ENCODE measurements at regions not wholly inside any gene's neighbourhood (a gene's known extent, or its start where the extent isn't known, plus 50 kb on each side); places are given as distances from the start of the nearest gene placed in this dataset.
A peak's percentile ranks its signal among the peaks of the same experiment; 100 is the strongest.

DNA sequence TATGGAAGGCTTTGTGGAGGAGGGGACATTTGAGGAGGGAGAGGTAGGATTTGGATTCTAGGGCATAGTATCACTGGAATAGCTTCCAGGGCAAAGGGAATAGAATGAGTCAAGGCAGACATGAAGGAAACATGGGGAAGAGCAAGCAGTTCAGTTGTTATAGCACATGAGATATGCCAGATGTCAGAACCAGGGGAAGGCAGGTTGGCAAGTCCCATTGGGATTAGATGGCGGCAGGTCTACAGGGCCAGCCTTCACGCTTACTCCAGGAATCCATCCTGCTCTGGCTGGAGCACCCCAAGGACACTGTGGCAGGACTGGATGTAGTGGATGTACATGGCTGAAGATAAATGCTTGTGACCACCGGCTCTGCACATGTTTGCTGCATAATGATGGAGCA lies 120.4 kb upstream of the ST8SIA2 start:
- Histone ChIP-seq H3K27me3 (ENCODE audit: insufficient read depth, low read length) (no peaks in the 10 kb centered on the region), H2AFZ (ENCODE audit: low read depth, low read length) (no peak overlapping the region), H3K4me1 (ENCODE audit: insufficient read depth, low read length) (no peaks in the 10 kb centered on the region), H3K9me3 (ENCODE audit: low read length) (no peaks in the 10 kb centered on the region), H3K4me3 (ENCODE audit: low read length) (no peak overlapping the region), H3K36me3 (ENCODE audit: insufficient read depth, low read length) (no peaks in the 10 kb centered on the region)

DNA sequence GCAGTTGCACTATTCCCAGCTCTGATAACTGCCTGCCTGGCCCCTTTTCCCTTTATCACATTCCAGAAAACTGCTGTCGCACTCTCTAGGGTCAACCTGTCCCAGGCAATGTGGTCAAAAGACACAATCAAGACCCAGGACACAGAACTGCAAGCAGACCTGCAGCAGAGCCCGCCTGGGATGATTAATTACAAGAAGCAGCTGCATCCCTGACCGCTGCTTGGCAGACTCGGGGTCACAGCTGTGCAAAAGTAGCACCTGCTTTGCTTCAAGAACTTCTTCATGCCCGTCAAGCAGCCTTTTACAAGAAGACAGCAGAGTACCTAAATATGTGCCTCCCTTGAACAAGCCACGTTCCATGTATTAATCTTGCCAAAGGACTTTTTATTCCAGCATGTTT lies 120.0 kb upstream of the ST8SIA2 start:
- H2AFZ ChIP-seq (ENCODE audit: low read depth, low read length), result no peak overlapping the region
- no peaks in the 10 kb centered on the region for H3K36me3 ChIP-seq (ENCODE audit: insufficient read depth, low read length)
- no peaks in the 10 kb centered on the region for H3K4me1 ChIP-seq (ENCODE audit: insufficient read depth, low read length)
- H3K4me3 ChIP-seq (ENCODE audit: low read length), result no peak overlapping the region
- no peaks in the 10 kb centered on the region for H3K9me3 ChIP-seq (ENCODE audit: low read length)
- H3K27me3 ChIP-seq (ENCODE audit: insufficient read depth, low read length), result no peaks in the 10 kb centered on the region

DNA sequence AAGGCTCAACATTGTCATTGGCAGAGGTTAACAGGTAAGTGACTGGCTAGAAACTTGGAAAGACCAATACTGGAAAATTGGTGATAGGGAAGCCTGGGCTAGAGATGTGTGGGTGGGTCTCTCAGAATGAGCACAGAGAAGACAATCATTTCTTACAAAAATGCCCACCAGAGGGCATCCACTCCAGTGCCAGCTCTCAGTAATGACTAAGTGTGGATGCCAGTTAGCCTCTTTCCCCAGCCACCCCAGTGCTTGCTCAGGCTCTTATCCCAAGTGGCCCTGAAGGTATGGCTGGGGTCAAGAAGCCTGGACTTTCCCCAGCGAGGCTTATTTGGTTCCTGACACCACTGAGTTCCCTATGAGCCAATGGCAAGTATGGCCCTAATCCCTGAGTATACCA lies 115.9 kb upstream of the ST8SIA2 start:
- Histone ChIP-seq H3K4me3 (ENCODE audit: low read length) (no peak overlapping the region), H3K27me3 (ENCODE audit: insufficient read depth, low read length) (no peaks in the 10 kb centered on the region), H2AFZ (ENCODE audit: low read depth, low read length) (no peak overlapping the region), H3K9me3 (ENCODE audit: low read length) (no peaks in the 10 kb centered on the region), H3K36me3 (ENCODE audit: insufficient read depth, low read length) (no peaks in the 10 kb centered on the region), H3K4me1 (ENCODE audit: insufficient read depth, low read length) (no peaks in the 10 kb centered on the region)

DNA sequence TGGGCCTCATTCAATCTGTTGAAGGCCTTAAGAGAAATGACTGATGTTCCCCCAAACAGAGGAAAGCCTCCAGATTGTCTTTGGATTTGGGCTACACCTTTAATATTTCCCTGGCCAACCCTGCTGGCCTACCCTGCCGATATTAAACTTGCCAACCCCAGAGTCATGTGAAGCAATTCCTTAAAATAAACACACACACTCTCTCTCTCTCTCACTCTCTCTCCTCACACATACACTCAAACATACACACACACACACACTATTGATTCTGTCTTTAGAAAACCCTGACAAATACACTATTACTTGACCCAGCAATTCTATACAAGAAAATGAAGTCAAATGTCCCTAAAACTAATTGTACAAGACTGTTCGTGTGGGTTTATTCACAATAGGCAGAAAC lies 109.9 kb upstream of the ST8SIA2 start:
- no peak overlapping the region for H2AFZ ChIP-seq (ENCODE audit: low read depth, low read length)
- H3K4me1 ChIP-seq (ENCODE audit: insufficient read depth, low read length), result no peaks in the 10 kb centered on the region
- H3K4me3 ChIP-seq (ENCODE audit: low read length), result no peak overlapping the region
- H3K27me3 ChIP-seq (ENCODE audit: insufficient read depth, low read length), result no peaks in the 10 kb centered on the region
- H3K36me3 ChIP-seq (ENCODE audit: insufficient read depth, low read length), result no peaks in the 10 kb centered on the region
- no peaks in the 10 kb centered on the region for H3K9me3 ChIP-seq (ENCODE audit: low read length)

DNA sequence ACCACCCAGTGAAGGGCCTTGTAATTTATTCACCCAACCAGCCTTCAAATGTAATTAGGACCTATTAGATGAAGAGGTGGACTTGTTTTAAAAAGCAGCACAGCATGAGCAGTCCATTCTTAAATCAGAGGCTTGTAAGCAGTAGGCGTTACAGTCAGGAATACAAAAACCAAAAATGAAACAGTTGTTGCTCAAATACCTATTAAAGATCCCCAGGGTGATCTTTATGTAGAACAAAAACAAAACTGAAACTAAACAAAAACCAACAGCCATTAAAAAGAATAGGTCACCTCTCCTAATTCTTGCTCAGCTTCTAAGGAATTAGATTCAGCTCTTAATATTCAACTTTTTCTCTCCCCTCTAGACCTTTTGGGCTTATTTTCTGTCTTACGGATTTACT lies 104.9 kb upstream of the ST8SIA2 start:
- Histone ChIP-seq H3K9me3 (ENCODE audit: low read length) (no peaks in the 10 kb centered on the region), H3K4me1 (ENCODE audit: insufficient read depth, low read length) (no peaks in the 10 kb centered on the region), H3K27me3 (ENCODE audit: insufficient read depth, low read length) (no peaks in the 10 kb centered on the region), H3K36me3 (ENCODE audit: insufficient read depth, low read length) (no peaks in the 10 kb centered on the region), H3K4me3 (ENCODE audit: low read length) (no peak overlapping the region), H2AFZ (ENCODE audit: low read depth, low read length) (no peak overlapping the region)

DNA sequence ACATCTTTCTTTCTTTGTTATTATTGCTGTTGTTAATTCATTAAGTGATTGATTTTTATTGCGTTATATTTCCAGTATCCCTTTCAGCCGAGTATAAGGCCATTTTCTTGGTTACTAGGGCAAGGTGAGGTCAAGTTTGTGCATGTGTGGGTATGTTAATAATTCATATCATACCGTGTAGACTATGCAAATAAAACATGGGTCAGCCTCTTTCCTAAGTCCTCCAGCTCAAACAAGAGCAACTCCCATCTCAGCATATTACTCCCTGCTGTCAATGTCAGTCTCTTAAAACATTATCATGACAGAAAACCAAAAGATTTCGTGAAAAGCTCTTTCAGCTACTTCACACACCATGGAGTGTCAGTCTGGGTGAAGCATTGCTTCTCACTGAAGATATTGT lies 103.9 kb upstream of the ST8SIA2 start:
- H2AFZ ChIP-seq (ENCODE audit: low read depth, low read length), result no peak overlapping the region
- H3K27me3 ChIP-seq (ENCODE audit: insufficient read depth, low read length), result no peaks in the 10 kb centered on the region
- no peaks in the 10 kb centered on the region for H3K4me1 ChIP-seq (ENCODE audit: insufficient read depth, low read length)
- no peaks in the 10 kb centered on the region for H3K36me3 ChIP-seq (ENCODE audit: insufficient read depth, low read length)
- H3K9me3 ChIP-seq (ENCODE audit: low read length), result no peaks in the 10 kb centered on the region
- no peak overlapping the region for H3K4me3 ChIP-seq (ENCODE audit: low read length)

DNA sequence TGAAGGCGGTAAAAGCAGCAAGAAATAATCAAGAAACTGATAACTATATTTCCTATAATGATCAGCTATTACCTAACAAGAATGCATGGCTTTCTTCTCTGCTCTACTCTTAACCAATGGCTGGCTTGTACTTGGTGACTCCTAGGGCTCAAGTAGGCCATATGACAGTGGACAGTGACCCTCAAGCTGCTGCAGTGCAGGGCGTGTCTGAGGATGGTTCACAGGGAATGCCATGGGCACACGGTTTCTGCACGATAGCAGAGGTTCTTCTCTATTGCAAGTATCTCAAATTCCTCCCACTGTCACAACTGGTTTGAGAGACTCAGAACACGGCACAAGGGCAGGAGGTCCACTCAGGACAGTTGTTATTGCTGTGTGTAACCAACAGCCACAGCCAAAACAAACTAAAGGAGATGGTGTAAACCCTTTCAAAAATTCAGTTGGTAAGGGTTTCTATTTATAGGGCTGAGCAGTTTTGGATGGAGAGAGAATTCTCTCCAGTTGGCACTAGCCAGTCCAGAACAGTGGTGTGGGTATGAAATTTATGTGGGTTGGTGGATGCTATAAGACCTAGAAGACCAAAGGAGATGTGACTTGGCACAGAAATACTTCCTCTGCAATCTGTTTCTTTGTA lies 103.2 kb upstream of the ST8SIA2 start:
- Histone ChIP-seq H2AFZ (ENCODE audit: low read depth, low read length) (no peak overlapping the region), H3K9me3 (ENCODE audit: low read length) (no peaks in the 10 kb centered on the region), H3K27me3 (ENCODE audit: insufficient read depth, low read length) (no peaks in the 10 kb centered on the region), H3K36me3 (ENCODE audit: insufficient read depth, low read length) (no peaks in the 10 kb centered on the region), H3K4me3 (ENCODE audit: low read length) (no peak overlapping the region), H3K4me1 (ENCODE audit: insufficient read depth, low read length) (no peaks in the 10 kb centered on the region)

DNA sequence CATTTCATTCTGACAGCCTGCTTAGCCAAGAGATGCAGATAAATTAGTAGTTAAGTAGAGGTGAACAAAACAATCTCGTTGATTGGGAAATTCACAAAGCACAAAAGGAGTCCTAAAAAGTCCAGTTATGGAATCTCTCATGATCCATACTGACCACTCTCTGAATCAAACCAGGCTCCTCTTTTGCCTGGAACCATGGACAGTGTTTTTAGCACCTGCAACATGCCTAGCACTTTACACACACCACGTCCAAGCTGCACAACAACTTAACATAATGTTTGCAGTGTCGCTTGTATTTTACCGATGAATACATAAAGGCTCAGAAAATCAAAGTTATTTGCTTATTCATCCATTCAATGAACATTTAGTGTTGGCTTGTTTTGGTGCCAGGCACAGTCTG lies 101.8 kb upstream of the ST8SIA2 start:
- H3K9me3 ChIP-seq (ENCODE audit: low read length), result no peaks in the 10 kb centered on the region
- no peaks in the 10 kb centered on the region for H3K27me3 ChIP-seq (ENCODE audit: insufficient read depth, low read length)
- H2AFZ ChIP-seq (ENCODE audit: low read depth, low read length), result no peak overlapping the region
- H3K4me3 ChIP-seq (ENCODE audit: low read length), result no peak overlapping the region
- no peaks in the 10 kb centered on the region for H3K36me3 ChIP-seq (ENCODE audit: insufficient read depth, low read length)
- no peaks in the 10 kb centered on the region for H3K4me1 ChIP-seq (ENCODE audit: insufficient read depth, low read length)

DNA sequence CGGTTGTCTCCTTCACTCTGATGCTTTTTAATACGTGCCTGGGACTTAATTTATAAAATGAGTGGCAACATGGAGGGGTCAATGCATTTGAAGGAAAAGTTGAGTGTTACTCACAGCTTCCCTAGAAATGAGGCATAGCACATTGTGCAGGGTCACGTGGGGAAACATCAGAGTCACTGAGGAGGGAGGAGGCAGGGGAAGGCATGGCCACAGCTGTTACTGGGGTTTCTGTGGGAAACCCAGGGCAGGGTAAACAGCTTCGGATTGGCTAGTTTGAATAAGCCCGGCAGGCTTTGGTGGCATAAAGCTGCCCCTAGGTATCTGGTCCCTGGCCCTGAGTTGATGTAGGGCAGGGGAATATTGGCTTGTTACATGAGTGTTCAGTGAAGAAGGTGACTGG lies 98.9 kb upstream of the ST8SIA2 start:
- no peaks in the 10 kb centered on the region for H3K4me1 ChIP-seq (ENCODE audit: insufficient read depth, low read length)
- H3K4me3 ChIP-seq (ENCODE audit: low read length), result no peak overlapping the region
- H3K9me3 ChIP-seq (ENCODE audit: low read length), result no peaks in the 10 kb centered on the region
- no peaks in the 10 kb centered on the region for H3K27me3 ChIP-seq (ENCODE audit: insufficient read depth, low read length)
- H3K36me3 ChIP-seq (ENCODE audit: insufficient read depth, low read length), result no peaks in the 10 kb centered on the region
- H2AFZ ChIP-seq (ENCODE audit: low read depth, low read length), result no peak overlapping the region

DNA sequence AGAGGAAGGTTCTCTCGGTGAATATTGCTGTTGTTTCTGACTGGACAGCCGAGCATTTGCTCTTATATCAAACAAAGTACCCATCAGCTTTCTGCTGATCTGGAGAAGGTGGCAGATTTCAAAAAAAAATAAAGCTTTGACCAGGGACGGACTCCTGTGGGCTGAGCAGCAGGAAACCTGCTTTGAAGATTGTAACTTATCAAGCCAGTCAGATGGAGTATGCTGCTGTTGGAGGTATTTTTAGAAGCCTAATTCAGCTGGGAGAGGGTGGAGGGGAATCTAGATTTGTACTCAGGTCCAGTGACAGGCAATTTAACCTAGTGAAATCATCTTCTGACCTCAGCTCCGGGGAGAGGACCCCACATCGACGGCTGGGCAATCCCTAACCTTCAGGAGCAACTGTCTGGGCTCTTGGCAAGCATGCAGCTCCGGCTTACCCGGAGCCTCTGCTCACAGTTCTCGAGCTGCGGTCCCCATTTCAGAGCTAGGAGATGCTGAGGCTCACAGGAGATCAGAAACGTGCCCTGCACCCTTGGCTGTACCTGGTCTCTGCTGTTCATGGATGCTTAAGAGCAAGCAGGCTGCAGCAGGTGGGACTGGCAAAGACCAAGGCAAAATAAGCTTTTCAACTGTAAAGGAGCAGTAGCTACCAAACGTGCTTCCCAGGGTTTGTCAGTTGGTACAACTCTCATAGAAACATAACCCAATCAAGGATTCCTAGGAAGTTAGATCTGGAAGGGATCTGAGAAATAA lies 89.3 kb upstream of the ST8SIA2 start:
- H3K4me3 ChIP-seq (ENCODE audit: low read length), result no peak overlapping the region
- no peaks in the 10 kb centered on the region for H3K36me3 ChIP-seq (ENCODE audit: insufficient read depth, low read length)
- no peaks in the 10 kb centered on the region for H3K27me3 ChIP-seq (ENCODE audit: insufficient read depth, low read length)
- no peaks in the 10 kb centered on the region for H3K9me3 ChIP-seq (ENCODE audit: low read length)
- peaks cover 17% of the 10 kb centered on the region for H3K4me1 ChIP-seq (ENCODE audit: insufficient read depth, low read length)
- no peak overlapping the region for H2AFZ ChIP-seq (ENCODE audit: low read depth, low read length)

DNA sequence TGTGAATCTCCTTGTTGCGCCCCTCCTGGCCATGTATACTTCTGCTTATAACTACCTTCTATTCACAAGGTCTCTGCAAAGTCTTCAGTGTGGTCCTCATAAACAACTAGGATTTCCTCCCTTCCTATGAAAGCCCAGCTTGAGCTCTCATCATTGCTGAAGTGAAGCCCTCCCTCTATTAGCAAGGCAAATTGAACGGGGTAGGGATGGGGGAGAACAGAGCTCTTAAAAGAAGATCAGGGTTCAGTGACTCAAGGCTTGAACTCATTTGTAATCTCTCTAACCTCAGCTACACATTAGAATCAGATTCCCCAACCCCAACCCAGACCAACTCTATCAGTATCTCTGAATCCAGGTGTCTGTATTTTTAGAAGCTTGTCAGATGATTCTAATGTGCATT lies 88.3 kb upstream of the ST8SIA2 start:
- H3K36me3 ChIP-seq (ENCODE audit: insufficient read depth, low read length), result no peaks in the 10 kb centered on the region
- H3K4me1 ChIP-seq (ENCODE audit: insufficient read depth, low read length), result peaks cover 17% of the 10 kb centered on the region
- no peak overlapping the region for H3K4me3 ChIP-seq (ENCODE audit: low read length)
- H3K27me3 ChIP-seq (ENCODE audit: insufficient read depth, low read length), result no peaks in the 10 kb centered on the region
- no peak overlapping the region for H2AFZ ChIP-seq (ENCODE audit: low read depth, low read length)
- no peaks in the 10 kb centered on the region for H3K9me3 ChIP-seq (ENCODE audit: low read length)

DNA sequence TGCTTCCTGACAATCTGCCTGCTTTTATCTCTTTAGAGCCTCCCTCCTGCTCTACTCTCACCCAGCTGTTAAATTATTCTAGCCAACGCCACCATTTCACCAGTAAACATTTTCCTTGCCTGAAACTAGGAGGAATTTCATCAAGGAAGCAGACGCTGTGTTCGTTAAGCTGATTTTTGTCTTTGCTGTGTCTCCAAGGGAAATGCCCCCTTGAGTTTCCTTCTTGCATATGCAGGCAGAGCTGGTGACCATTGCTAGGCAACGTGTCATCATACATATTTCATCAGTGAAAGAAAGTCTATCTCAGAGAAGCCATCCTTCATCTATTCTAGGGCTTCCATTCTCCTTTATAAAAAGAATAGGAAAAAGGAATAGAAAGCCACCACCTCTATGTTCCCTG lies 87.0 kb upstream of the ST8SIA2 start:
- Histone ChIP-seq H3K9me3 (ENCODE audit: low read length) (no peaks in the 10 kb centered on the region), H3K27me3 (ENCODE audit: insufficient read depth, low read length) (no peaks in the 10 kb centered on the region), H3K4me3 (ENCODE audit: low read length) (peak overlapping the region; percentile 15), H3K36me3 (ENCODE audit: insufficient read depth, low read length) (no peaks in the 10 kb centered on the region), H3K4me1 (ENCODE audit: insufficient read depth, low read length) (peaks cover 17% of the 10 kb centered on the region), H2AFZ (ENCODE audit: low read depth, low read length) (peak overlapping the region; percentile 42)

DNA sequence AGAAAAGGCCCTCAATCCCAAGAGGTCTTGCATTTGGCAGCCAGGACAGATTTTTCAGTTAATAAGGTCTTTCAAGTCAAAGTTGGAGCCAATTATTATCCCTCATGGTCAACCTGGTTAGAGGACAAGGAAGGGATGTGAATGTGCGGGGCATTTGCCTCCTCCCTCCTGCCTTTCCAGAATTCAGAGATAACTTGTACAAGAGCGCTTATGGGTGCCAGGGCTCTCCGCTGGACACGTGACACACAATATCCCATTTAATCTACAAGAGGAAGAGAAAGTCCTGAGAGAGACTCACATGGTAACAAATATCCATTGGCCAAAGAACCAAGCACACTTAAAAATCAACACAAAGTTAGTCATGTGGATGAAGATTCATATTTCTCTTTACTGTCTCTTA lies 78.5 kb upstream of the ST8SIA2 start:
- Histone ChIP-seq H3K27me3 (ENCODE audit: insufficient read depth, low read length) (peaks cover 5% of the 10 kb centered on the region), H2AFZ (ENCODE audit: low read depth, low read length) (no peak overlapping the region), H3K36me3 (ENCODE audit: insufficient read depth, low read length) (no peaks in the 10 kb centered on the region), H3K4me3 (ENCODE audit: low read length) (no peak overlapping the region), H3K9me3 (ENCODE audit: low read length) (no peaks in the 10 kb centered on the region), H3K4me1 (ENCODE audit: insufficient read depth, low read length) (no peaks in the 10 kb centered on the region)
